Endothelial cell of umbilical vein (primary cell): ENCODE measurements at regions not wholly inside any gene's neighbourhood (a gene's known extent, or its start where the extent isn't known, plus 50 kb on each side); places are given as distances from the start of the nearest gene placed in this dataset.

Source experiments
- BruUV-seq: library from RNA; stranded (reverse); fragments of 400-500 nt; replicated peaks from 2 replicates; lab custom pipeline; 2021; lab: Mats Ljungman, UMichigan
- CTCF ChIA-PET: fragments of 300-600, 350-600 bp; sonication (Branson Sonifier 250); formaldehyde crosslinking; loops from one replicate; lab custom pipeline; 2021; ENCODE audit warnings: antibody characterized with exemption, inconsistent platforms; lab: Charles Lee
- POLR2A ChIA-PET: fragments of 300-600, 350-600 bp; sonication (Branson Sonifier 250); formaldehyde crosslinking; loops from one replicate; lab custom pipeline; 2021; ENCODE audit warnings: antibody characterized with exemption, inconsistent platforms; lab: Charles Lee
- DNase-seq: peaks from one replicate; pipeline ENCODE4 v3.0.0-alpha.2; 2011; ENCODE audit warnings: low read depth, low spot score
- FAIRE-seq: peaks from 2 replicates; lab custom pipeline; 2011; peaks lifted over from hg19 to GRCh38; lab: Jason Lieb, UNC
- H2AFZ ChIP-seq: 2 replicates; pipeline ENCODE4 v1.6.0; 2012; ENCODE audit warnings: low read depth, low read length, control low read depth, inconsistent platforms
- H3K27ac ChIP-seq: 2 replicates; pipeline ENCODE4 v1.5.1; 2011; ENCODE audit warnings: low read depth, mild to moderate bottlenecking, control low read depth, low read length, moderate library complexity; ENCODE audit not compliant: insufficient read depth
- H3K27me3 ChIP-seq, 2 experiments: 2 replicates each; pipeline versions ENCODE4 v1.6.0 to v1.6.1; 2011; ENCODE audit warnings: low read length in 2 of 2, mixed read lengths in 1 of 2; ENCODE audit not compliant: control insufficient read depth in 2 of 2, insufficient read depth in 2 of 2
- H3K36me3 ChIP-seq, 2 experiments: 2 replicates in 1 of 2; 3 replicates in 1 of 2; pipeline ENCODE4 v1.5.1; 2011; ENCODE audit warnings: low read length in 2 of 2, mild to moderate bottlenecking in 1 of 2, moderate library complexity in 1 of 2; ENCODE audit not compliant: control insufficient read depth in 2 of 2, insufficient read depth in 2 of 2; ENCODE audit errors: extremely low read depth in 1 of 2
- H3K4me1 ChIP-seq: 3 replicates; pipeline ENCODE4 v1.5.1; 2011; ENCODE audit warnings: mild to moderate bottlenecking, low read length; ENCODE audit not compliant: control insufficient read depth, insufficient read depth; ENCODE audit errors: extremely low read depth
- H3K4me2 ChIP-seq: 2 replicates; pipeline ENCODE4 v1.6.1; 2011; ENCODE audit warnings: low read length, control low read depth, mixed read lengths; ENCODE audit not compliant: insufficient read depth
- H3K4me3 ChIP-seq, 3 experiments: fragments of 200-600 bp in 1 of 3; sonication (generic), shearing (Covaris generic) in 1 of 3; replicated peaks in 1 of 3; 2 replicates each; pipeline ENCODE4 v1.5.1; 2011 to 2016; ENCODE audit warnings: control low read depth in 3 of 3, low read length in 3 of 3, mild to moderate bottlenecking in 2 of 3, inconsistent platforms in 1 of 3, low read depth in 1 of 3, moderate library complexity in 1 of 3; ENCODE audit not compliant: insufficient read depth in 1 of 3
- H3K79me2 ChIP-seq: 2 replicates; pipeline ENCODE4 v1.6.0; 2012; ENCODE audit warnings: low read length, inconsistent platforms; ENCODE audit not compliant: control insufficient read depth, insufficient read depth
- H3K9ac ChIP-seq: replicated peaks from 2 replicates; pipeline ENCODE3; 2011; ENCODE audit warnings: low read length, control low read depth; ENCODE audit not compliant: insufficient read depth; ENCODE audit errors: extremely low read depth
- H3K9me1 ChIP-seq: replicated peaks from 3 replicates; pipeline ENCODE4 v1.6.0; 2011; ENCODE audit warnings: mild to moderate bottlenecking, low read length; ENCODE audit not compliant: control insufficient read depth, insufficient read depth; ENCODE audit errors: extremely low read depth
- H3K9me3 ChIP-seq: replicated peaks from 2 replicates; pipeline ENCODE4 v1.5.1; 2012; ENCODE audit warnings: low read length, inconsistent platforms; ENCODE audit not compliant: control insufficient read depth, insufficient read depth
- H4K20me1 ChIP-seq: replicated peaks from 2 replicates; pipeline ENCODE3; 2011; ENCODE audit warnings: mild to moderate bottlenecking, low read length; ENCODE audit not compliant: control insufficient read depth, insufficient read depth; ENCODE audit errors: extremely low read depth
- CTCF ChIP-seq, 2 donors: IDR thresholded peaks; 1 replicate in 1 of 2; 2 replicates in 1 of 2; pipeline ENCODE4 v1.5.1; 2011; ENCODE audit warnings: low read length in 2 of 2, mild to moderate bottlenecking in 2 of 2, moderate library complexity in 2 of 2, control low read depth in 1 of 2, inconsistent platforms in 1 of 2, low read depth in 1 of 2; ENCODE audit not compliant: insufficient read depth in 1 of 2; ENCODE audit errors: extremely low read depth in 1 of 2
- EZH2 ChIP-seq: IDR thresholded peaks from 2 replicates; pipeline ENCODE4 v1.6.1; 2012; ENCODE audit warnings: borderline replicate concordance, low read depth, mild to moderate bottlenecking, moderate library complexity, low read length, inconsistent platforms; ENCODE audit not compliant: severe bottlenecking
- FOS ChIP-seq: IDR thresholded peaks from 2 replicates; pipeline ENCODE4 v1.6.1; 2011; ENCODE audit warnings: mild to moderate bottlenecking, low read length, moderate library complexity, borderline replicate concordance; ENCODE audit not compliant: insufficient read depth
- GATA2 ChIP-seq: IDR thresholded peaks from 2 replicates; pipeline ENCODE4 v1.7.0; 2011; ENCODE audit warnings: low read depth, mild to moderate bottlenecking, moderate library complexity, mixed read lengths, low read length; ENCODE audit not compliant: insufficient read length, insufficient read depth
- JUN ChIP-seq: IDR thresholded peaks from 2 replicates; pipeline ENCODE4 v1.6.1; 2011; ENCODE audit warnings: borderline replicate concordance, low read depth; ENCODE audit not compliant: insufficient read length, insufficient read depth
- MAX ChIP-seq: IDR thresholded peaks from 2 replicates; pipeline ENCODE4 v1.6.1; 2011; ENCODE audit not compliant: insufficient read depth, insufficient read length
- MYC ChIP-seq: IDR thresholded peaks from one replicate; pipeline ENCODE4 v1.6.1; 2011; ENCODE audit warnings: mild to moderate bottlenecking, low read depth, low read length
- POLR2A ChIP-seq: IDR thresholded peaks from 2 replicates; pipeline ENCODE4 v1.6.1; 2012; ENCODE audit warnings: low read depth, mild to moderate bottlenecking, control low read depth, low read length
- POLR2AphosphoS5 ChIP-seq: IDR thresholded peaks from 2 replicates; pipeline ENCODE4 v1.6.1; 2012; ENCODE audit warnings: low read depth, mild to moderate bottlenecking, control low read depth, low read length, moderate library complexity; ENCODE audit not compliant: insufficient read depth
- dilution Hi-C: fragments of 300-500 bp; cut with MboI; formaldehyde crosslinking; loops from one replicate; pipeline ENCODE4 v1.15.0; 2019; ENCODE audit warnings: low sequenced_read_pairs; ENCODE audit not compliant: extremely low pct_ligation_motif_present
- intact Hi-C: fragments of 100-400 bp; cut with micrococcal nuclease; formaldehyde crosslinking; loops from one replicate; pipeline ENCODE4 v1.10.0; 2022

- Histone ChIP-seq H3K27me3 (no peaks in the 10 kb centered on the region), H3K27ac (no peak overlapping the region), H3K79me2 (no peaks in the 10 kb centered on the region), H3K4me2 (no peak overlapping the region), H4K20me1 (no peaks in the 10 kb centered on the region), H2AFZ (no peak overlapping the region), H3K9me1 (no peaks in the 10 kb centered on the region), H3K4me3 (no peak overlapping the region), H3K9ac (no peak overlapping the region), H3K36me3 (no peaks in the 10 kb centered on the region), H3K9me3 (no peaks in the 10 kb centered on the region), H3K4me1 (no peaks in the 10 kb centered on the region)
- ChIA-PET POLR2A (no interaction called here), CTCF (no interaction called here)
- TF ChIP-seq MAX (no peak), POLR2AphosphoS5 (no peak), CTCF (IDR thresholded peaks at IDR 0.05; ENCODE audit: extremely low read depth in 1 of 2, insufficient read depth in 1 of 2, low read depth in 1 of 2, low read length in 2 of 2) (no peak), JUN (no peak), EZH2 (no peak), GATA2 (no peak), FOS (no peak), MYC (no peak), POLR2A (no peak)
- BruUV-seq, result no TSS peak
- no peak for FAIRE-seq
- dilution Hi-C loops, result no loop called here
- no peak for DNase-seq
- intact Hi-C loops, result no loop called here
Observed at GRCh38 chr1:18032172-18032859, 75.3 kb upstream of the IGSF21 start.
